HCT116 (cell line): ENCODE measurements at regions not wholly inside any gene's neighbourhood (a gene's known extent, or its start where the extent isn't known, plus 50 kb on each side); places are given as distances from the start of the nearest gene placed in this dataset.

ENCODE experiments used
- ATAC-seq: fragments of 200-7000 bp; cut with Tn5 transposase; 2 replicates; pipeline ENCODE4 v1.9.1; 2020; ENCODE audit warnings: mild to moderate bottlenecking, moderate library complexity
- BruUV-seq: library from RNA; stranded (reverse); fragments of 400-500 nt; replicated peaks from 2 replicates; lab custom pipeline; 2021; lab: Mats Ljungman, UMichigan
- CTCF ChIA-PET: fragments of 300-600 bp; sonication (Branson Sonifier 250); formaldehyde crosslinking; loops from one replicate; lab custom pipeline; 2021; ENCODE audit warnings: antibody characterized with exemption; lab: Charles Lee
- POLR2A ChIA-PET: fragments of 300-600, 350-600 bp; sonication (Branson Sonifier 250); formaldehyde crosslinking; loops from one replicate; lab custom pipeline; 2021; ENCODE audit warnings: antibody characterized with exemption; lab: Charles Lee
- RAD21 ChIA-PET, 2 experiments: fragments of 300-600 bp; sonication (Branson Sonifier 250); formaldehyde crosslinking; loops; one replicate each; lab custom pipeline; 2023; ENCODE audit warnings: low total read pairs in 2 of 2; ENCODE audit not compliant: uncharacterized antibody in 2 of 2, unreplicated experiment in 2 of 2, low non-redundant PET in 1 of 2; lab: Charles Lee
- DNase-seq: peaks from one replicate; pipeline ENCODE4 v3.0.0-alpha.2; 2010; ENCODE audit warnings: low read depth, low spot score
- H2AFZ ChIP-seq: fragments of 200-600 bp; shearing (Covaris generic), sonication (generic); 2 replicates; pipeline ENCODE4 v1.6.1; 2017; ENCODE audit warnings: low read depth, mixed run types, mixed read lengths, antibody characterized with exemption, low read length; ENCODE audit not compliant: poor library complexity, severe bottlenecking
- H3K27ac ChIP-seq: 2 replicates; pipeline ENCODE4 v1.5.1; 2012; ENCODE audit warnings: low read depth, low read length
- H3K27me3 ChIP-seq: fragments of 200-600 bp; sonication (generic); 2 replicates; pipeline ENCODE4 v1.6.1; 2016; ENCODE audit warnings: mixed run types, low read length, mixed read lengths; ENCODE audit not compliant: insufficient read depth
- H3K36me3 ChIP-seq, 2 experiments: fragments of 200-500 bp in 1 of 2; fragments of 200-600 bp in 1 of 2; sonication (Bioruptor generic) in 1 of 2; sonication (generic) in 1 of 2; 2 replicates each; pipeline versions ENCODE4 v1.5.1 to v1.6.1; 2014 to 2016; ENCODE audit warnings: low read length in 2 of 2, inconsistent platforms in 1 of 2, mixed read lengths in 1 of 2, mixed run types in 1 of 2; ENCODE audit not compliant: insufficient read depth in 2 of 2, control insufficient read depth in 1 of 2
- H3K4me1 ChIP-seq, 2 experiments: fragments of 200-600 bp in 1 of 2; sonication (generic) in 1 of 2; 2 replicates each; pipeline versions ENCODE4 v1.5.1 to v1.6.1; 2012 to 2017; ENCODE audit warnings: low read length in 2 of 2, inconsistent platforms in 1 of 2, mild to moderate bottlenecking in 1 of 2, mixed read lengths in 1 of 2, mixed run types in 1 of 2, moderate library complexity in 1 of 2; ENCODE audit not compliant: insufficient read depth in 2 of 2, control insufficient read depth in 1 of 2
- H3K4me2 ChIP-seq: fragments of 200-600 bp; sonication (generic); 2 replicates; pipeline ENCODE4 v1.6.1; 2017; ENCODE audit warnings: mixed run types, low read length, mixed read lengths
- H3K4me3 ChIP-seq, 2 experiments: fragments of 200-600 bp in 1 of 2; sonication (generic) in 1 of 2; replicated peaks in 1 of 2; 2 replicates each; pipeline ENCODE4 v1.5.1; 2011 to 2016; ENCODE audit warnings: low read length in 2 of 2, control low read depth in 1 of 2, low read depth in 1 of 2, mild to moderate bottlenecking in 1 of 2, mixed read lengths in 1 of 2, mixed run types in 1 of 2
- H3K79me2 ChIP-seq: fragments of 200-600 bp; sonication (generic); 2 replicates; pipeline ENCODE4 v1.6.1; 2017; ENCODE audit warnings: mild to moderate bottlenecking, mixed run types, low read length, moderate library complexity, mixed read lengths; ENCODE audit not compliant: insufficient read depth
- H3K9ac ChIP-seq: fragments of 200-600 bp; sonication (generic); 2 replicates; pipeline ENCODE4 v1.6.1; 2016; ENCODE audit warnings: low read length, mixed read lengths
- H3K9me2 ChIP-seq: fragments of 200-600 bp; sonication (generic), shearing (Covaris generic); 2 replicates; pipeline ENCODE4 v1.6.1; 2017; ENCODE audit warnings: mixed run types, mild to moderate bottlenecking, moderate library complexity; ENCODE audit not compliant: insufficient read depth
- H3K9me3 ChIP-seq, 2 experiments: fragments of 200-500 bp in 1 of 2; fragments of 200-600 bp in 1 of 2; sonication (Bioruptor generic) in 1 of 2; sonication (generic) in 1 of 2; 2 replicates each; pipeline ENCODE4 v1.6.1; 2014 to 2017; ENCODE audit warnings: low read length in 2 of 2, mixed read lengths in 2 of 2, inconsistent platforms in 1 of 2, low read depth in 1 of 2, mild to moderate bottlenecking in 1 of 2, mixed run types in 1 of 2, moderate library complexity in 1 of 2; ENCODE audit not compliant: control insufficient read depth in 1 of 2, insufficient read depth in 1 of 2
- H4K20me1 ChIP-seq: fragments of 200-600 bp; sonication (generic), shearing (Covaris generic); 2 replicates; pipeline ENCODE4 v1.6.1; 2017; ENCODE audit warnings: mixed run types, mild to moderate bottlenecking, moderate library complexity; ENCODE audit not compliant: insufficient read depth
- ATF3 ChIP-seq: IDR thresholded peaks from 2 replicates; pipeline ENCODE4 v1.6.1; 2012
- CEBPB ChIP-seq: IDR thresholded peaks from 2 replicates; pipeline ENCODE4 v1.6.1; 2012; ENCODE audit warnings: low read depth
- EGR1 ChIP-seq: IDR thresholded peaks from 2 replicates; pipeline ENCODE4 v1.6.1; 2012; ENCODE audit warnings: low read depth
- ELF1 ChIP-seq: IDR thresholded peaks from 2 replicates; pipeline ENCODE4 v1.6.1; 2012; ENCODE audit warnings: low read depth, borderline replicate concordance
- EZH2phosphoT487 ChIP-seq: fragments of 200-600 bp; IDR thresholded peaks from 2 replicates; pipeline ENCODE4 v1.6.1; 2018; ENCODE audit warnings: antibody characterized with exemption, borderline replicate concordance
- MAX ChIP-seq: IDR thresholded peaks from 2 replicates; pipeline ENCODE4 v1.6.1; 2012
- RAD21 ChIP-seq: IDR thresholded peaks from 2 replicates; pipeline ENCODE4 v1.6.1; 2012; ENCODE audit warnings: low read depth, mild to moderate bottlenecking
- REST ChIP-seq: IDR thresholded peaks from 2 replicates; pipeline ENCODE4 v1.6.1; 2012; ENCODE audit warnings: low read depth
- SP1 ChIP-seq: IDR thresholded peaks from 2 replicates; pipeline ENCODE4 v1.6.1; 2012; ENCODE audit warnings: low read depth
- SRF ChIP-seq: IDR thresholded peaks from 2 replicates; pipeline ENCODE4 v1.6.1; 2012; ENCODE audit warnings: low read depth
- TCF7L2 ChIP-seq: IDR thresholded peaks from 2 replicates; pipeline ENCODE4 v1.7.0; 2011; ENCODE audit warnings: borderline replicate concordance, inconsistent platforms; ENCODE audit not compliant: insufficient read depth, insufficient read length; ENCODE audit errors: extremely low read depth
- YY1 ChIP-seq: IDR thresholded peaks from 2 replicates; pipeline ENCODE4 v1.6.1; 2011; ENCODE audit warnings: low read length, low read depth, moderate library complexity, mild to moderate bottlenecking; ENCODE audit not compliant: insufficient replicate concordance; ENCODE audit errors: extremely low read depth
- ZBTB33 ChIP-seq: IDR thresholded peaks from 2 replicates; pipeline ENCODE4 v1.6.1; 2011; ENCODE audit warnings: mild to moderate bottlenecking, low read length, moderate library complexity; ENCODE audit not compliant: insufficient replicate concordance; ENCODE audit errors: extremely low read depth
- ZNF274 ChIP-seq: fragments of 200-500 bp; sonication (Bioruptor generic); IDR thresholded peaks from 2 replicates; pipeline ENCODE4 v1.6.1; 2014; ENCODE audit warnings: mild to moderate bottlenecking, low read depth, low read length, inconsistent platforms
- intact Hi-C: fragments of 100-400 bp; cut with micrococcal nuclease; formaldehyde crosslinking; loops from 2 replicates; pipeline ENCODE4 v1.10.0; 2022

GRCh38 chr6:165929607-165930006, 238.0 kb downstream of the TBXT start:
- no peaks in the 10 kb centered on the region for H3K9me2 ChIP-seq
- H3K36me3 ChIP-seq = no peaks in the 10 kb centered on the region
- RAD21 ChIA-PET = no interaction called here
- DNase-seq (no peak), ATAC-seq (no peak)
- H3K27me3 ChIP-seq = no peaks in the 10 kb centered on the region
- H3K79me2 ChIP-seq = no peaks in the 10 kb centered on the region
- H3K27ac ChIP-seq = no peak overlapping the region
- CTCF ChIA-PET = no interaction called here
- H4K20me1 ChIP-seq = no peaks in the 10 kb centered on the region
- no peak overlapping the region for H3K4me2 ChIP-seq
- TF ChIP-seq ZNF274 (no peak), ATF3 (no peak), REST (no peak), CEBPB (no peak), EZH2phosphoT487 (no peak), SRF (no peak), ZBTB33 (no peak), YY1 (no peak), SP1 (no peak), RAD21 (no peak), TCF7L2 (no peak), MAX (no peak), ELF1 (no peak), EGR1 (no peak)
- H3K4me1 ChIP-seq = no peaks in the 10 kb centered on the region
- H3K9me3 ChIP-seq = no peaks in the 10 kb centered on the region
- no peak overlapping the region for H2AFZ ChIP-seq
- POLR2A ChIA-PET = no interaction called here
- no peak overlapping the region for H3K9ac ChIP-seq
- no peak overlapping the region for H3K4me3 ChIP-seq
- no TSS peak for BruUV-seq
- intact Hi-C loops = no loop called here
